GM21529 (cell line): ENCODE measurements at regions not wholly inside any gene's neighbourhood (a gene's known extent, or its start where the extent isn't known, plus 50 kb on each side); places are given as distances from the start of the nearest gene placed in this dataset.

Source experiments
- ATAC-seq: cut with Tn5 transposase; IDR thresholded peaks from one replicate; pipeline ENCODE4 v1.9.1; 2021; ENCODE audit not compliant: unreplicated experiment

GRCh38 chr17:74099442-74100340 is 103.8 kb upstream of the RPL38 start:
- ATAC-seq: no peak

- no peak for ATAC-seq
Measured at GRCh38 chr17:74104921-74105320, 98.6 kb upstream of the RPL38 start.

- no peak for ATAC-seq
Measured at GRCh38 chr17:74107107-74107506, 96.4 kb upstream of the RPL38 start.

GRCh38 chr17:74108126-74108705 is 95.3 kb upstream of the RPL38 start:
- no peak for ATAC-seq

- no peak for ATAC-seq
Measured at GRCh38 chr17:74110467-74110866, 93.0 kb upstream of the RPL38 start.

- ATAC-seq: no peak
Measured at GRCh38 chr17:74113326-74113725, 90.2 kb upstream of the RPL38 start.

GRCh38 chr17:74113952-74114351 is 89.5 kb upstream of the RPL38 start:
- no peak for ATAC-seq

- ATAC-seq: no peak
Measured at GRCh38 chr17:74114881-74115470, 88.5 kb upstream of the RPL38 start.

- ATAC-seq: no peak
Measured at GRCh38 chr17:74115586-74115985, 87.9 kb upstream of the RPL38 start.

GRCh38 chr17:74116087-74116717 is 87.3 kb upstream of the RPL38 start:
- ATAC-seq: no peak

- ATAC-seq: no peak
Measured at GRCh38 chr17:74117087-74117698, 86.3 kb upstream of the RPL38 start.

GRCh38 chr17:74117999-74118421 is 85.5 kb upstream of the RPL38 start:
- no peak for ATAC-seq

- no peak for ATAC-seq
Measured at GRCh38 chr17:74118504-74118903, 85.0 kb upstream of the RPL38 start.

GRCh38 chr17:74119049-74119580 is 84.4 kb upstream of the RPL38 start:
- no peak for ATAC-seq

GRCh38 chr17:74119965-74120364 is 83.5 kb upstream of the RPL38 start:
- ATAC-seq: no peak

GRCh38 chr17:74123350-74123749 is 80.1 kb upstream of the RPL38 start:
- ATAC-seq: no peak

GRCh38 chr17:74123866-74124444 is 79.5 kb upstream of the RPL38 start:
- no peak for ATAC-seq

GRCh38 chr17:74125156-74125555 is 78.3 kb upstream of the RPL38 start:
- no peak for ATAC-seq

GRCh38 chr17:74126179-74126900 is 77.1 kb upstream of the RPL38 start:
- ATAC-seq: no peak

- ATAC-seq: no peak
Measured at GRCh38 chr17:74126959-74127358, 76.5 kb upstream of the RPL38 start.
